HG03045 (cell line): ENCODE measurements at regions not wholly inside any gene's neighbourhood (a gene's known extent, or its start where the extent isn't known, plus 50 kb on each side); places are given as distances from the start of the nearest gene placed in this dataset.

Source experiments
- ATAC-seq: cut with Tn5 transposase; IDR thresholded peaks from one replicate; pipeline ENCODE4 v1.9.1; 2021; ENCODE audit warnings: mild to moderate bottlenecking, moderate library complexity; ENCODE audit not compliant: unreplicated experiment

DNA sequence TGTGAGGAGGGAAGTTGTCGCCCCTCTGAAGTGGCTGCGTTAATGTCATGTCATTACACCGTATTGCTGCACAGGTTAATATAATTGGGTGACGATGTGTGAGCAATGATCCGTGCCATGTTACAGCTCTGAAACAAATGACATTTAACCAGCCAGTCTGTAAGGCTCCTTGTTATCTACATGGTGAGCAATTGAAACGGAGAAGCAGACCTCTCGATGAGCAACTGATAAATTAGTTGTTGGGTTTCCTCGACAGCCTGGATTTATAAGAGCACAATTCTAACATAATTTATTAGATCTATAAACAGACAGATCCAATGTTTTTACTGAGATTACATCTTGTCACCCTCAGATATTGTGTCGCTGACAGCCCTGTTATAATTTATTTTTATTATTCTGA, 49.9 kb upstream of the MAFB start:
- no peak for ATAC-seq

DNA sequence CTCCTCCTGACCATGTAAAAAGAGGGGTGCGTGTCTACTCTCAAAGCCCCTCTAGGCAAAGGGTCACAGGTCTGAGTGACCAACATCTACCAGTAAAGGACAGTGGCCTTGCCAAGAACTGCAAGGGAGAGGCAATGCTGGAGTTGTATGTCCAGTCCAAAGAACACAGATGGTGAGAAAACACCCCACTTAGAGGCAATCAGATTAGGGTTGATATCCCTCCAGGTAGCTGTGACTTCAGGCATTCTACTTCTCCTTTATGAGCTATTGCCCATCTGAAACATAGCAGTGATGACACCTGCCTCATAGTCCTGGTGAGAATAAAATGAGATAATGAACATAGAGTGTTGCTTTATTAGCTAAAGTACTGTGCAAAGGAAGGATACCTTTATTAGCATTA, 50.8 kb upstream of the MAFB start:
- ATAC-seq, result no peak

DNA sequence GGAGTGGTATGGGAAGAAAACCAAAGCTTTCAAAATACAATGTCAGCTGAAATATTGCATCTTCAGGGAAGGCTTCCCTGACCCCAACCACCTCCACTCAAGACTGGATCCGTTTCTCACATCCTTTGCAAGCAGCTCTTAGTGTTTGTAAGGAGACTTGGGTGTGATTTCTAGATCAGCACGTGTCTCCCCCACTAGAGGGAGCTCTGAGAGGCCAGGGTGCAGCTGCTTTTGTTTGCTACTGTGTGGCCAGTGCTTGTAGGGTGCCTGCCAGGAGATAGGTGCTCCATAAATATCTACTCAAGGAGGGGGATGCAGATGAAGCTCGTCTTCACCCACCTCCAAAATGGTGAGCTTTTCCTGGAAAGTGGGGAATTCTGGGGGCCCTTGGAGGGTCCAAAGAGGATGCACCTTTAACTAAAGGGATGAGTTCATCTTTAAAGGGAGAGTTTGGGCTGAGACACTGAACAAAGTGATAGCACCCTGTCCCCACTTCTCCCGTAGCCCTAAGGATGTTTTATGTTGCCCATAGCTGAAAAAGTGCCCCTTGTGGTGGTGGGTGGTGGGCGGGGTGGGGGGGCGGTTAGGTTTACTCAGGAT, 52.6 kb upstream of the MAFB start:
- no peak for ATAC-seq

- ATAC-seq, result no peak
These were observed 54.2 kb upstream of the MAFB start for GRCh38 chr20:40743141-40743775.

DNA sequence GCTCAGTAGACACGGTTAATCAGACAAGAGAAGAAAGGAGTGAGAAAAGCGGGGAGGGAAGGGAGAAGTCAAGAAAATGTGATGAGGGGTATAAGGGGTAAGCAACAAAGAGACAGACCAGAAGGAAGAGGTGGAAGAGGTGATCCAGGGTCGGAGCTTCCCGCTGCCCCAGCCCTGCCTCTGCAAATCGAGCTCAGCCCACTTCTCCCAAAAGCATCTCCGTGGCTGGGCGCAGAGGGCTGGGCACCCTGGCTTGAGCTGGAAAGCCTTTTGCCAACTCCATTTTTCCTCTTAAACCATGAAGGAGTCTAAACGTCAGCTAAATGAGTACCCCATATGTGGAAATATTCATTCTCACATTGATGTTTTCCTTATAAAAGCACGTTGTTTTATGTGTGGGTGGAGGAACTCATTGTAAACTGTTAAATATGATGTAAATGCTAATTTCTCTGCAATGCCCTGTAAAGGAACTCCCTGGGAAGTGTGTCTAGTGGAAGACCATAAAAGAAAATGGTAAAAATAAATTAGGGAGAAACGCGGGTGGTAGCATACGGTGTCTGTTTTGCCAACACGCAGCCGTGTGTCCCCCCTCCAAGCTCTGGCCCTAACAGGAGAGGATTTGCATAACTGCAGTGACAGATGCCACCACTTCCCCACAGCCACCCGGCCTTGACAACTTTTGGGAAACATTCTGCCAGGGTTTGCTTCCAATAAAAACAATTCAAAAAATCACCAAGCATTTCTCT, 55.2 kb upstream of the MAFB start:
- no peak for ATAC-seq

DNA sequence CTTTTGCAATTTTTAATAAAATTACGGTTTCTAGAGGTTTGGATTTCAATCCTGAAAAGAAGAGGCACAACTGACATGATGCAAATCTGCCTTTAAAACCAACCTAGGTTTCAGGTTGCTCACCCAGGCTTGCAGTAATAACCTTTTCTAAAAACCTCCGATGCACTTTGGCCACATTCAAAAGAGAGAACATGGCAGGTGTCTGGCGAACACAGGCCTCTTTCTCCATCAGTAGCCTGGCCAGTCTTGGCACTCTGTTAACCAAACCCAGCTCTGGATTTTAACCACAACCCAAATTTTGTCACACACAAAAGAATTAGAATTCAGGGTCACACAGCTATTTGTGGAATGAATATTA, 55.8 kb upstream of the MAFB start:
- no peak for ATAC-seq

DNA sequence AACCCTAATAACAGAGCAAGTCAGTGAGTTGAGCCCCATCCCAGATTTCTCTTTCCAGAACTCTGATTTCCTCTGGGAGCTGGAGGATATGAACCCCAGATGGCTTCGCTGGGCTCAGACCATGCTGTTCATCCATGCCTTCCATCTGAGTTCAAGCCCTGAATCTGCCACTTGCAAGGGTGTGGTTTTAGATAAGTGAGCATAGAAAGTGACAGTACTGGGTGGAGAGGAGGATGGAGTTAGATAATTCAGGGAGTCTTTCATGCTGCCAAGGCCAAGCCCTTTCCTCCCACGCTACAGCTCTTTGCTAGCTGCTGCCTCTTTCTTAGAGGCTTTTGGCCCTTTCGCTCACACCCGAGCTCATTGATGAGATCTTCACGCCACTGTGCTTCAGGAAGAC, 57.2 kb upstream of the MAFB start:
- no peak for ATAC-seq

GRCh38 chr20:40748182-40748581, 59.1 kb upstream of the MAFB start:
- ATAC-seq, result no peak

GRCh38 chr20:40749985-40750506, 61.0 kb upstream of the MAFB start:
- ATAC-seq, result no peak

DNA sequence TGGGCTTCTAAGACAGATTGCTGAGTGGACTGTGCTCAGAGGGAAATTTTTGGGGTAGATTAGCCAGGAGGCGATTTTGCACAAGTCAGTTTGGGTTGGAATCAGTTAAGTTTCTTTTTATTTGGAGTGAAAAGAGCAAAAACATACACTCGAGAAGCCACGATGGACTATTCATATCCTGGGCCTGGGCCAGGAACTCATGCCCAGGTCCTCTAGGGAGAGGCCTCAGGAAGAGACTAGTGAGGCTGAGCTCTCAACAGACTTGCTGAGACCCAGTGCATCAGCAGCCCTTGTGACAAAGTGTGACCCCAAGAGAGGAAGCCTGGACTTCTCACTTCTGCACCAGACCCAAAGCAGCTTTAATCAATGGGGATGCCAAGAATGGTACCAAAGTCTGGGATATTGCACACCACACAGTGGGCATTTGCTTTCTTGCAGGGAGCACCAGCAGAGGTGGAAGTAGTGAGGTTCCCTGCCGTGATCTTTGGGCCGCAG, 61.6 kb upstream of the MAFB start:
- no peak for ATAC-seq

- no peak for ATAC-seq
These were observed 64.4 kb upstream of the MAFB start for GRCh38 chr20:40753472-40753871.

DNA sequence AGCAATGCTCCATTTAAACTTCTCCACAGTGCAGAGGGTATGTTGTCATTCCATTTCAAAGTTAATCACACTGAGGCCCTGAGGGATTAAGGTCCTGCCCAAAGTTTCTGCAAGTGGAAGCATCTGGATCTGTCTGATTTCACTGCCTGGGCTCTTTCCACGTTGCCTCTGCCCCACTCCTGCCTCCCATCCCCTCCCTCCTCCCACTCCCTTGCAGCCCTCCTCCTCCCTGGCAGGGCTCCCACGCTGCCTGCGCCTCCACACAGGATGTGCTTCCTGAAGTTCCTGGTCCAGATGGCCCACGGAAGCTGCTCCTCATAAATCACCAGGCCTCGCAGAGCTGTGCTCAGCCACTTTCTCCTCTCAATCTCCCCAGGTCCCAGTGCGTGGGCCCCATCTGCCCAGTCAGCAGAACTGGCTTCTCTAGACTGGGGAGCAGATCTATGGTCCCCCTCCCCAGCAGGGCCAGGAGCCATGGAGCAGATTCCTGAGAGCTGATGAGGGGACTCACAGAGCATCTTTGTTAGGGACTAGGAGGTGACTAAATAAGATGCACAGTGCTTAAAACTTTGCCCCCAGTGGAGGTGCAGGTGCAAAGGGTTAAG, 65.4 kb upstream of the MAFB start:
- no peak for ATAC-seq

DNA sequence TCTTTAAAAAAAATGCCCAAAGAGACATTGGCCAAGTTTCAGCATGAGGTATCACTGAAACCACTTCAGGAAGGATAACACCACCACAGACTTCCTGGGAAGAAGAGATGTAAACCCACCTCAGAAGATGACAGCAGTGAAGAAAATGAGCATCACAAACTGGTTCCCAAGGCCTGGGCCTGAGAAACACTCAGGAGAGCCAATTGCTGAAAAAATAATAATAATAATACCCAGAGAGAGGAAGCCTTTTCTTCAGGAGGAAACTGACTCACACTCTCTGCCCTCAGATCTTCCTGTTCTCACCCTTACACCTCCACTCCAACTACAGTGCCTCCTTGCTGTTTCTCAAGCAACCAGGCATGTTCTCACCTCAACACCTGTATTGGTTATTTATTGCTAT, 68.1 kb upstream of the MAFB start:
- no peak for ATAC-seq

- ATAC-seq, result no peak
These were observed 69.8 kb upstream of the MAFB start for GRCh38 chr20:40758790-40759189.

GRCh38 chr20:40760399-40760798, 71.4 kb upstream of the MAFB start:
- ATAC-seq, result no peak

- ATAC-seq, result no peak
These were observed 74.7 kb upstream of the MAFB start for GRCh38 chr20:40763646-40764295.

DNA sequence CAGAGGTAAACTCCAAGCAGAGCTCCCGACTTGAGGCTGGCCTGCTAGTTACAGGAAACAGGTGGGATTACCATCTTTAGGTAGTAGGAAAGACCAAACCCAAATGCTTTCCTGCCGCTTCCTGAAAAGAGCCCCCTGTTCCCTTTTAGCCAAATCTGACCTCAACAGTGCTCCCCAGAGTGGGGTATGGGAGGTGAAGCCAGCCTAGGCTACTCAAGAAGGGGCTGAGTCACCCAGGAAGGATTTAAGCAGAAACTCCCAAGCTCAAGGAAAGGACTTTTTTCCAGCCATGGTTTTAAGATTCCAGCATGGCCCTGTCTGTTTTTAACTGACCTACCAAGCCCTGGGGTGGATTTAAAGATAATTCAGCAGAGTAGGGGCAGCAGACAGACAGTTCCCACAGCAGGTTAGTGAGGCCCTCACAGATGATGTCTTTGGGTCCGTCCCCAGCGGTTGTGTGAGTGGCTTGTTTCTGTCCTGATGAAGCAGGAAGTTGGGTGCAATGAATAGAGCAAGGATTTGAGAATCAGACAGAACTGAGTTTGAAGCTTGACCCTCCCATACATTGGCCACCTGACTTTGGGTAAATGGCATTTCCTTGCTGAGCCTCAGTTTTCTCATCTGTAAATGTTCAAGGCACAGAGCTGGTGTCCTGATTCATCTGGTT, 76.9 kb upstream of the MAFB start:
- ATAC-seq, result no peak

DNA sequence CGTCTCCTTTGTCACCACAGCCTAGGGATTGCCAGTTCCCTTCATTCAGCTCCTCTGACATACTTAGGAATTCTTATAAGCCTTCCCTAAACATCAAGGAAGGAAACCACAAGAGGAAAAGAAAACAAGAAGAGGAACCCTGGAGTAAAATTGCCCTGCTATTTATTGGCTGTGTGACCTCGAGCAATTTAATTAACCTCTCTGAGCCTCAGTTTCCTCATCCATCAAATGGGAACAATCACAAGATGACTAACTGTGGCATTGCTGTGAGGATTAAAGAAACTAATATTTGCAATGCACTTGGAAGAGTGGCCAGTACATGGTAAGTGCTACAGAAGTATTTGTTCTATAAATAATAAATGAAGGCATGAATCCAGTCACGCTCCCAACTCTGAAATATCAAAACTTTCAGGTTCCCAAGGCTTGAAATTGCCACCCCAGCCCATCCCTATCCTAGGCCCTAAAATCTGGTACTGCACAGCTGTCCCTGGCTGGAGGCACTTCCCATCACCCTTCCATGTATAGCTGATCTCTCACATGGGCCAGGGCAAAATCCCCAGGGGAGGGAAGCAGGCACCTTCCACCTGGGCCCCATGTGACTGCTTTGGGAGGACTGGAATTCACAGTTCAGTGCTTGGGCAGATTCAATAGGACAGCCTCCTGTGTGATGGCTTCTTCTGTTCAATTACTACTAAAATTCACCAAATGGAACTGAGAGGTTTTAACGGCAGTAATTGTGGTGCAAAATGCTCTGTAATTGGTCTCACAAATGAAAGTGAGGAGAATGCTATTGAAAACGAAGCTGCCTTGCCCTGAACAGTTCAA, 78.0 kb upstream of the MAFB start:
- ATAC-seq, result no peak

DNA sequence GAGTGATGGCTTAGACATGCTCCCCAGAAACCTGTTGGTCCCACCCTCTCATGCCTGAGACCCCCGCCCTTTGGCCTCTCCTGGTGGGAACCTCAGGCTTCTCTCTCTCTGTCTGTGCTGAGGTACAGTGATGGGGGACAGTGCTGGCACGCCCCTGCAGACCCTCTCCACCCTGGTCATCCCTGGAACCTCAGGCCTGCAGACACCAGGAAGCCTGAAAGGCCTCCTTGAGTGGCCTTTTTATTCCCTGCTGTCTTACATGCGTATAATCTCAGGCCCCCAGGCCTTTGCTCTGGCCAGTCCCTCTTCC, 78.5 kb upstream of the MAFB start:
- ATAC-seq, result no peak

GRCh38 chr20:40768105-40768504, 79.1 kb upstream of the MAFB start:
- no peak for ATAC-seq
